Osteocyte (in vitro differentiated cells): ENCODE measurements at regions not wholly inside any gene's neighbourhood (a gene's known extent, or its start where the extent isn't known, plus 50 kb on each side); places are given as distances from the start of the nearest gene placed in this dataset.

Experiments
- DNase-seq: peaks from one replicate; pipeline ENCODE4 v3.0.0; 2021; ENCODE audit warnings: mixed read lengths; ENCODE audit not compliant: unreplicated experiment; ENCODE audit errors: extremely low spot score
- H3K27ac Mint-ChIP-seq: one replicate; pipeline ENCODE4 v1.8.0; 2021; ENCODE audit warnings: mild to moderate bottlenecking, mixed read lengths; ENCODE audit not compliant: unreplicated experiment
- H3K27me3 Mint-ChIP-seq: one replicate; pipeline ENCODE4 v1.8.0; 2021; ENCODE audit warnings: mixed read lengths; ENCODE audit not compliant: unreplicated experiment
- H3K36me3 Mint-ChIP-seq: one replicate; pipeline ENCODE4 v1.8.0; 2021; ENCODE audit warnings: mixed read lengths; ENCODE audit not compliant: unreplicated experiment
- H3K4me1 Mint-ChIP-seq: one replicate; pipeline ENCODE4 v1.8.0; 2021; ENCODE audit warnings: mixed read lengths; ENCODE audit not compliant: unreplicated experiment
- H3K4me3 Mint-ChIP-seq: one replicate; pipeline ENCODE4 v1.8.0; 2021; ENCODE audit warnings: mild to moderate bottlenecking, moderate library complexity, mixed read lengths; ENCODE audit not compliant: unreplicated experiment
- H3K9me3 Mint-ChIP-seq: one replicate; pipeline ENCODE4 v1.8.0; 2021; ENCODE audit warnings: mixed read lengths; ENCODE audit not compliant: unreplicated experiment
- TF ChIP-seq, protein P1 (sequence below): fragments of 200-600 bp; sonication (generic); IDR thresholded peaks from 2 replicates; pipeline ENCODE4 v1.5.0; 2021; ENCODE audit warnings: antibody characterized with exemption, mild to moderate bottlenecking, moderate library complexity

DNA sequence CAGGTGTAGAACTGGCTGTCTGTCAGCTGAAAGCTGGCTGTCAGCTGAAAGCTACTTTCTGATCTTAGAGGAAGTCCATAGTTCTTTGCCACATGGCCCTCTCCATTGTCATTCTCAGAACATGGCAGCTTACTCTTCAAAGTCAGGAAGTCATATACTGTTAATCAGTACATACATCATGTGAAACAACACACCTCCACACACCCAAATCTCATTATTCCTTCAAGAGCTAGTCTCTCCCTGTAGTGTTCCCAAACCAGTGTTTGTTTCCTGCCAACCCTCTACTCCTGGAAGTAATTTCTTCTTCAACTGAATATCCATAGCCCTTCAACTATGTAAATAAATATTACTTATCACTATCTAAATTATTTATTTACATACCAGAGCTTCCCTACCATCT lies 58.9 kb downstream of the OR5AK2 start:
- Mint-ChIP-seq H3K4me1 (no peaks in the 10 kb centered on the region), H3K27ac (no peak overlapping the region), H3K36me3 (peaks cover 1% of the 10 kb centered on the region), H3K4me3 (no peak overlapping the region), H3K27me3 (peaks cover 26% of the 10 kb centered on the region), H3K9me3 (peaks cover 5% of the 10 kb centered on the region)
- no peak for DNase-seq
- TF ChIP-seq, protein P1, sequence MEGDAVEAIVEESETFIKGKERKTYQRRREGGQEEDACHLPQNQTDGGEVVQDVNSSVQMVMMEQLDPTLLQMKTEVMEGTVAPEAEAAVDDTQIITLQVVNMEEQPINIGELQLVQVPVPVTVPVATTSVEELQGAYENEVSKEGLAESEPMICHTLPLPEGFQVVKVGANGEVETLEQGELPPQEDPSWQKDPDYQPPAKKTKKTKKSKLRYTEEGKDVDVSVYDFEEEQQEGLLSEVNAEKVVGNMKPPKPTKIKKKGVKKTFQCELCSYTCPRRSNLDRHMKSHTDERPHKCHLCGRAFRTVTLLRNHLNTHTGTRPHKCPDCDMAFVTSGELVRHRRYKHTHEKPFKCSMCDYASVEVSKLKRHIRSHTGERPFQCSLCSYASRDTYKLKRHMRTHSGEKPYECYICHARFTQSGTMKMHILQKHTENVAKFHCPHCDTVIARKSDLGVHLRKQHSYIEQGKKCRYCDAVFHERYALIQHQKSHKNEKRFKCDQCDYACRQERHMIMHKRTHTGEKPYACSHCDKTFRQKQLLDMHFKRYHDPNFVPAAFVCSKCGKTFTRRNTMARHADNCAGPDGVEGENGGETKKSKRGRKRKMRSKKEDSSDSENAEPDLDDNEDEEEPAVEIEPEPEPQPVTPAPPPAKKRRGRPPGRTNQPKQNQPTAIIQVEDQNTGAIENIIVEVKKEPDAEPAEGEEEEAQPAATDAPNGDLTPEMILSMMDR, result no peak

DNA sequence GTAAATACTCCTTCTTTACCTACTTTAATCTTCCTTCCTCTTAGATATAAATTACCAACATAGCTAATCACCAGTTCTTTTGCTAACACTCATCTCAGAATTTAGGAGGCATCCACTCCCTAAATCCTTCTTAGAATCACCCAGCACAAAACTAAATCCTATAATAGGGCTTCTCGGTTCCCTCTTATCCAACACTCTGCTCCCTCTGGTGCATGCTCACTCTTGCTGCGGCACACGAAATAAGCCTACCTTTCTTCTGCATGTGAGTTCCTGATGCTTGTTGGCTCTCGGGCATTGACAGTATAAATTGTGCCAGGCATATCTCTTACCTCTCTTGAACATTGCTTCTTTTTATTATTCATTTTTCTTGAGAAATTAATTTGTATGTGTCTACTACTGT lies 61.0 kb downstream of the OR5AK2 start:
- DNase-seq, result no peak
- no peaks in the 10 kb centered on the region for H3K36me3 Mint-ChIP-seq
- peaks cover 23% of the 10 kb centered on the region for H3K27me3 Mint-ChIP-seq
- H3K4me3 Mint-ChIP-seq, result no peak overlapping the region
- no peaks in the 10 kb centered on the region for H3K9me3 Mint-ChIP-seq
- no peak overlapping the region for H3K27ac Mint-ChIP-seq
- TF ChIP-seq, protein P1, result no peak
- H3K4me1 Mint-ChIP-seq, result no peaks in the 10 kb centered on the region

DNA sequence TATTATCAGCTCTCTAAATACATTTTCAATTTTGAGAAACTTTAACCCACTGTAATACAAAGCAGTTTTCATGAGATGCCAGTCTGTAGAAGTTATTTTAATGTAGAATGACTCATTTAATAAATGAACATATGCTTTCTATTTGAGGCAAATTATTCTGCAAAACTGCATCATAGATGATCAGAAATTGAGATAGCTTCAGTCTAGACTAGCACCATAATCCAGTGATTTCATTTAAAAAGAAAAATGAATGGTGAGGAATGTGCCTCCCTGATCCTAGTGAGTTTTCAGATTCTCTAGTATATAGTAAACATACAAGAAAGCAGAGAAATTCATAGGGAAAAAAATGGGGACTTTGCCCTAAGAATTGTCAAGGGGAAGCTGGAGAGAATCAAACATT lies 66.1 kb downstream of the OR5AK2 start:
- DNase-seq, result no peak
- peaks cover 36% of the 10 kb centered on the region for H3K27me3 Mint-ChIP-seq
- H3K27ac Mint-ChIP-seq, result no peak overlapping the region
- no peak overlapping the region for H3K4me3 Mint-ChIP-seq
- H3K36me3 Mint-ChIP-seq, result no peaks in the 10 kb centered on the region
- H3K4me1 Mint-ChIP-seq, result no peaks in the 10 kb centered on the region
- H3K9me3 Mint-ChIP-seq, result no peaks in the 10 kb centered on the region
- TF ChIP-seq, protein P1, result no peak

DNA sequence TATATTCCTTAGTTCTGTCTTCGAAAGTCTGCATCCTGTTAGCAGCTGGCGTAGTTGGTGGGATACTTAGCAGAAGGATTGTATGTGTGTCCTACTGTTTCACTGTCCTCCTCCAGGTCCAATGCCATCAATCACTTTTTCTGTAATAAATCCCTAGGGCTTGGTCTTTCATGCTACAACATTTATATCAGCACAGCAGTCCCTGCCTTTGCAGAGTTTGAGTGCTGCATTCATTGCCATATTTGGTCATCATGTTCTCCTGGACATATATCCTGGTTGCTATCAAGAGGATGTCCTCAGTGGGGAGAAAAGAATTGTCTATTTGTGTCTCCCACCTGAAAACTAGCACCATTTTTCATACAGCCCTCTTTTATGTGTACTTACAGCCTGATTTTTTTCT lies 67.0 kb downstream of the OR5AK2 start:
- TF ChIP-seq, protein P1, result no peak
- Mint-ChIP-seq H3K36me3 (no peaks in the 10 kb centered on the region), H3K9me3 (no peaks in the 10 kb centered on the region), H3K4me1 (no peaks in the 10 kb centered on the region), H3K27ac (no peak overlapping the region), H3K4me3 (no peak overlapping the region), H3K27me3 (peaks cover 32% of the 10 kb centered on the region)
- no peak for DNase-seq

DNA sequence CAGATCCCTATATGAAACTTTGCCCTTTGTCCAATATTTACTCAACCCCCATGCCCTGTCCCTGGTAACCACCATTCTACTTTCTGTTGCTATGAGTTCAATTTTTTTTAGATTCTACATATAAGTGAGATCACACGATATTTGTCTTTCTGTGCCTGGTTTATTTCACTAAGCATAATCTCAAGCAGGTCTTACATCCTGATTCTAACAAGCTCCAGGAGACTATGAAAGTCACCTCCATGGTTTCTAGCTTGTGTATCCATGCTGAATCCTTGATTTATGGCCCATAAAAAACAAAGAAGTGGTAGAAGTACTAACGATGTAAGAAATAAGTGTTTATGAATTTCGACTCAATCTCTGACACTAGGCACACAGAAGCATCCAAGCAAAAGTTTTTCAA lies 68.0 kb downstream of the OR5AK2 start:
- TF ChIP-seq, protein P1, result no peak
- no peak overlapping the region for H3K4me3 Mint-ChIP-seq
- no peaks in the 10 kb centered on the region for H3K4me1 Mint-ChIP-seq
- H3K27ac Mint-ChIP-seq, result no peak overlapping the region
- DNase-seq, result no peak
- H3K27me3 Mint-ChIP-seq, result peaks cover 28% of the 10 kb centered on the region
- H3K9me3 Mint-ChIP-seq, result peaks cover 3% of the 10 kb centered on the region
- H3K36me3 Mint-ChIP-seq, result peaks cover 2% of the 10 kb centered on the region
